Activated T-helper 1 cell treated with anti-CD3 and anti-CD28 coated beads, Interleukin-2, amount 50 U/mL, for 16 hours (primary cell): ENCODE measurements at regions not wholly inside any gene's neighbourhood (a gene's known extent, or its start where the extent isn't known, plus 50 kb on each side); places are given as distances from the start of the nearest gene placed in this dataset.
"Not testable (repeated sequence)": the region's sequence is repeated elsewhere in the genome, so short reads cannot be mapped to it uniquely, and the experiment has no call there.

ENCODE experiments used
- DNase-seq, 2 donors: peaks; one replicate each; pipeline ENCODE4 v3.0.0-alpha.2; 2020; ENCODE audit warnings: low read depth in 1 of 2, low spot score in 1 of 2

- no peak for DNase-seq
Observed at GRCh38 chr2:17146358-17146757, 371.9 kb downstream of the RAD51AP2 start.

GRCh38 chr2:17136877-17137276 is 381.4 kb downstream of the RAD51AP2 start:
- DNase-seq, result no peak

- no peak for DNase-seq
Observed at GRCh38 chr2:17136231-17136630, 382.0 kb downstream of the RAD51AP2 start.

- DNase-seq, result no peak
Observed at GRCh38 chr2:17135619-17136018, 382.6 kb downstream of the RAD51AP2 start.

- no peak for DNase-seq
Observed at GRCh38 chr2:17133052-17133671, 385.1 kb downstream of the RAD51AP2 start.

GRCh38 chr2:17130627-17131026 is 387.6 kb downstream of the RAD51AP2 start:
- DNase-seq, result not testable (repeated sequence)

GRCh38 chr2:17125989-17126620 is 392.1 kb downstream of the RAD51AP2 start:
- DNase-seq, result no peak

GRCh38 chr2:17124575-17125318 is 393.5 kb downstream of the RAD51AP2 start:
- no peak for DNase-seq

GRCh38 chr2:17122887-17123501 is 395.2 kb downstream of the RAD51AP2 start:
- no peak for DNase-seq

GRCh38 chr2:17115466-17115865 is 402.8 kb downstream of the RAD51AP2 start:
- DNase-seq, result no peak

- DNase-seq, result no peak
Observed at GRCh38 chr2:17115042-17115441, 403.2 kb downstream of the RAD51AP2 start.

- DNase-seq, result no peak
Observed at GRCh38 chr2:17107871-17108270, 410.4 kb downstream of the RAD51AP2 start.

GRCh38 chr2:17107151-17107550 is 411.1 kb downstream of the RAD51AP2 start:
- DNase-seq, result no peak

- no peak for DNase-seq
Observed at GRCh38 chr2:17106418-17106817, 411.8 kb downstream of the RAD51AP2 start.

GRCh38 chr2:17104454-17104853 is 413.8 kb downstream of the RAD51AP2 start:
- DNase-seq, result no peak

GRCh38 chr2:17101596-17101995 is 416.6 kb downstream of the RAD51AP2 start:
- no peak for DNase-seq

GRCh38 chr2:17101091-17101490 is 417.1 kb downstream of the RAD51AP2 start:
- no peak for DNase-seq

- DNase-seq, result no peak
Observed at GRCh38 chr2:17095340-17095739, 422.9 kb downstream of the RAD51AP2 start.

GRCh38 chr2:17093712-17094111 is 424.5 kb downstream of the RAD51AP2 start:
- no peak for DNase-seq

- DNase-seq, result no peak
Observed at GRCh38 chr2:17086990-17087389, 421.4 kb upstream of the CYRIA start.

- DNase-seq, result no peak
Observed at GRCh38 chr2:17085546-17086202, 420.0 kb upstream of the CYRIA start.
